GM18951 (cell line): ENCODE measurements at regions not wholly inside any gene's neighbourhood (a gene's known extent, or its start where the extent isn't known, plus 50 kb on each side); places are given as distances from the start of the nearest gene placed in this dataset.

Source experiments
- POLR2A ChIP-seq: IDR thresholded peaks from 4 replicates; pipeline ENCODE4 v1.6.1; 2011; ENCODE audit warnings: mild to moderate bottlenecking; ENCODE audit not compliant: insufficient read length, insufficient read depth; ENCODE audit errors: extremely low read depth
- in situ Hi-C: fragments of 300-500 bp; cut with MboI; formaldehyde crosslinking; loops from one replicate; pipeline ENCODE4 v1.12.0; 2022; ENCODE audit warnings: low sequenced_read_pairs, mixed read lengths, inconsistent platforms; ENCODE audit not compliant: unreplicated experiment

DNA sequence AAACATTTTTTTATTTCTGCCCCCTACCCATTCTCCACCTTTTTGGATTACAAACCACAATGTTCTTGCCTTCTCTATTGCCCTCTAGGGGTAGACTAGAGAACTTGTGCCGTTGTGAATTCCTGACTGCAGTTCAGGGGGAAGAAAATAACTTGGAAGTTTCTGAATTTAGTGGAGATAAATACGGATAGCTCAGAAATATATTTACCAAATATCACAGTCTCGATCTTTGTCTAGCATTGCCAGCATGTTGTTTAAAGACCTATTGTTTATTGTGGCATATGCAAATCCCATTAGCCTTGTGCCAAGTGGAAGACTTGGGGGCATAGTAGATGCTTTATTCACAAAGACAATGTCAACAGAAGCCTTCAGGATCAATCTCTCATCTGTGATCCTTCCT is 154.1 kb upstream of the MMS22L start:
- TF ChIP-seq POLR2A: no peak
- in situ Hi-C loops: no loop called here

DNA sequence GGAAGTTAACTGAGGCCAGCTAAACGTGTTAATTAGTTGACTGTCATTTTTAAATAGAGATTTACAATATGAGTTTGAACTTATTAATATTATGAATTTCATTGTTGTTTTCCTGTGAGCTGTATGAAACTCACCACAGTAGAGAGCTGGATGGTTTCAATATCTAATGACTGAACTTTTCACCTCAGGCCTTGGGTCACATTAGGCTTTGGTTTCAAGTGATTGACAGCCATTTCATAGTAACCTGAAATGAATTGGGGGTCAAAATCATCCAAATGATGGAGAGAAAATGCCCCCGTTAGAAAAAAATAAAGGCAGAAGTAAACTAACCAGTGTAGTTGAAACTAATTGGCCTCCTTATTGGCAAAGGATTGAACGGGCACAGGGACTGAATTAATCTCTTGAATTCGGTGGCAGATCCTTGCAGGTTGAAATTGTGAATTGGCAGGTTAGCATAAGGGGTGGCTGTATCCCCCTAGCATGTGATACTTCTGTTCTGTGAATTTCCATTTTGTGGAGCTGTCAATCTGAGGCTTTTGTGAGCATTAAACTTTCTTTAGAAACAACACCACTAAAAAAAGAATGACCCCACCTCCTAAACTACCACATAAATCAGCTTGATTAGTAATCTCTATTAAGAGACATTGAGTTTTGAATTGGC is 155.1 kb upstream of the MMS22L start:
- in situ Hi-C loops: no loop called here
- no peak for TF ChIP-seq POLR2A

DNA sequence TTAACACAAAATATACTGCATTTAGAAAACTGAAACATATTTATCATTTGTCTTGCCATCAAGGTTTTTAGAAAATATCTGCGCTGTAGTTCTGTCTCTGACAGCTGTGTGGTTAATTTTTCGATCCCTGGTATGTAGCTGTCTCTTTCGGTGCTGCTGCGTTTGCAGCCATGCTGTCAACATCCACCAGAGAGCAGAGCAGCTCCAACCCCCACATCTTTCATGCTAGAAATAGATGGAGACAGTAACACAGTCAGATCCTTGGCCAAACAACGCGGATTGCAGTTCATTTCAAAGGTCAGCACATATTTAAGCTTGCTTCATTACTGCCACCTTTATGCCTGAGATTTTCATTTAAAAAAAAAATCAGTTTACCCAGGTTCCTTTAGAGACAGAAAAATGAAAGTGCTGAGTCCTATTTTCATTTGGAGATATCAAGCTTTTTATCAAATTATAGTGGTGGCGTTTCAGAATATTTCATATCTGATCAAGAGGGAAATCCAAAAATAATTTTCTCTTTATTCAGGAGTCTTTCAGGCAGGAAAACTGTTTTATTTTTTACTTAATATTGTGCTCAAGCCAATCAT is 157.7 kb upstream of the MMS22L start:
- TF ChIP-seq POLR2A: no peak
- in situ Hi-C loops: no loop called here

DNA sequence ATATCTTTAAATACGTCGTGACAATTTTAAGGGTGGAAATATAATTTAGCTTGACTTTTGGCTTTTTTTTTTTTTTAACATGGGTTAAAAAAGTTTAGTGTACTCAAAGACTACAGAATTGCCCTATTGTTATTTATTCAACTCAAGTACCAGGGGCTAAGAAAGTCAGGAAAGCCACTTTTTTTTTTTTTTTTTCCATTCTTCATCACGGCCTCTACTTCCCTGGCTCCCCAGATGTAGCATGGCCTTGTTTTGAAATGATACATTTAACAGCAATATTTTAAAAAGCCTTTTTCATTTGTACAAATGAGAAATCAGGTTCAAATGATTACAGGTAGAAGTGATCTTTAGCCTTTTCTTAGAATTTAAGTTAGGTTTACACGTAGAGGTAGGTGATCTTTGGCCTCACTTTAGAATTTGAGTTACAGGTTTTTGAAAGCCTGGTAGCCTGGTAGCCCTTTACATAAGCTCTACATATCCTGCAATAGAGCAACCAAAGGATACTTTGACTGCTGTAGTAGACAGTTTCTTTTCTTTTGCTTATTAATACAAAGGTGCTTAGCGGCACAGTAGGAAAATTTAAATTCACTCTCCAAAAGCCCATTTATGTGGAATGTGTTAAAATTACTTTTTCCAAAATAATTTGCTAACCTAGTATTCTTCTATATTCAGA is 160.5 kb upstream of the MMS22L start:
- in situ Hi-C loops: no loop called here
- TF ChIP-seq POLR2A: no peak

DNA sequence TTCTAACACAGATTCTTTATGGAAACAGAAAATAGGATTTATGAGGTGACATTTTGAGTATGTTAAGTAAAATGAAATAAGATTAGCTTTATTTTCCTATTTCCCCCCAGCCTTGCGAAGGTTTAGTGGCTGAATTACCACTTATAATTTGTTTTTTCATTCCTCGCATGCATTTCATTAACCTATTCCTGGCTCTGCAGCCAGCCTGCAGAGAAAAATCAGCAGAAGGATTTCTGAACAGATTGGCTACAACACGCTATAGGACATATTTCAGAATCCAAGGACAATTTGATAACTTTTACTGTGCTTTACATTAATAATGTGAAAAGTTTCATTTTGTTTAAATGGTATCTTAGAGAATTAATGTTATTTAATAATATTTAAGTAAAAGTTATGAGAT is 162.4 kb upstream of the MMS22L start:
- in situ Hi-C loops: no loop called here
- no peak for TF ChIP-seq POLR2A

DNA sequence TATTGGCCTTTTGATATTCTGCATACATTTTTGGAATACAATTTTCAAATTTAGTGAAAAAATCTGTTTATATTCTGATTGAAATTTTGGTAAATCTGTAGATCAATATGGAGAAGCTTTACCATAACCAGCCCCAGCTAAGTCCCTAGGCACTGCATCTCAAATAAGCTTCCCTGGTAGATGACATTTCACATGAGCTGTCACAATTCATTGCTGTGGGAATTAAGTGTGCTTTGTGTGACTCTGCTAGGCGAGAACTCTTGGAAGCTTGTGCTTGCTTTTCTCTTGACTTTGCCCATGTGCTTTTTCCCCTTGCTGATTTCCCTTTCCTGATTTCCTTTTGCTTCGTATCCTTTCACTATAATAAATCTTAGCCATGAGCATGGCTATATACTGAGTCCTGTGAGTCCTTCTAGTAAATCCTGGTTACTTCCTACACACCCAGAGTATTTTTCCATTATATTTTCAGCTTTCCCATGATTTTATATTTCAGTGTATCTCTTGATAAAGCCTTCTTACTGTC is 166.5 kb upstream of the MMS22L start:
- TF ChIP-seq POLR2A: no peak
- in situ Hi-C loops: no loop called here

DNA sequence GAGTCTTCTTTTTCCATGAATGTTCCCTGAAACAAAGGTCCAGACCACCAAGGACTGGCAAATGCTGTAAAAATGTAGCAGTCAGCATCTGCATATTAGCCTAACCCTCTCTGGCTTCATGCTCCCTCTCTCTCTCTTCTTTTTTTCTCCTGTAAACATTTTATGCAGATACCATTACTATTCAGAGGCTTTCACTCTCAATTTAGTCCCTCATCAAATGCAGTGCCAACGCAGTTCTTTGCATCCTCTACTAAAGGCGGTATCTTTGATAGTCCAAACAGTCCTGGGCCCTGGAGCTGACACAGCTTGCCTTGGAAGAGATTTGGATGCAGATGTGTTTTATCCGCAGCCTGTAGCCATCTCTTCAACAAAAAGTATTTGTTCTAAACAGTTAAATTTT is 167.1 kb upstream of the MMS22L start:
- TF ChIP-seq POLR2A: no peak
- in situ Hi-C loops: no loop called here

DNA sequence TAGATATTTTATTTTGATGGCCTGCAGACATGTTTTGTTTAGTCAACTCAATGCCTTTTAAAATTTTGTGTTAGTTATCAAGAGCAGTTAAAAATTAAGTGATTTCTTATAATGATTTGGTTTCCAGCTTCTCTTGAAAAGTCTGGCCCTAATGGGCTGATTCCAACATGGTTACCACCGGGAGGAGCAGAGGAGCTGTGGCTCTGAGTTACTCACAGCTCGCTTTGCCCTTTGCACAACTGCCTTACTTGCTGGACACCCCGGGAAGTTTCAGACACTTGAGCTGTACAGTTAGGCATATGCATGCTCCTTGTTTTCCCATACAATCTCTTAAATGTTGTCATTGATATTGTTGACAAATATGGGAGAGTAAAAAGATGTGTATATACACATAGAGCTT is 173.1 kb upstream of the MMS22L start:
- TF ChIP-seq POLR2A: no peak
- in situ Hi-C loops: no loop called here

DNA sequence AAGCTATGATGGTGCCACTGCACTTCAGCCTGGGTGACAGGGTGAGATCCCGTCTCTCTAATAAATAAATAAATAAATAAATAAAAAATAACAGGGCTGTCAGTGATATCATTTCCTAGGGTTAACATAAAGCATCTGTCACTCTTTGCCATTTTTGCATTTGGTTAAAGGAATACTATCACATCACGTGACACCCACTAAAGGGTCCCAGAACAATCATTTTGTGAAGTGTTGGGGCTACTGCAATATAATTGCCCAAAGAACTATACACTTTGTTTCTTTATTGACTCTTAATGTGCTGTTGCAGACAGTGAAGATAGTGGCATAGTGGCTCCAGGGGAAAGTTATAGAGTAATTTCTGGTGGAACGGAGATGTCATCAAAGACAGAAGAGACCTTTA is 176.5 kb upstream of the MMS22L start:
- TF ChIP-seq POLR2A: no peak
- in situ Hi-C loops: no loop called here

DNA sequence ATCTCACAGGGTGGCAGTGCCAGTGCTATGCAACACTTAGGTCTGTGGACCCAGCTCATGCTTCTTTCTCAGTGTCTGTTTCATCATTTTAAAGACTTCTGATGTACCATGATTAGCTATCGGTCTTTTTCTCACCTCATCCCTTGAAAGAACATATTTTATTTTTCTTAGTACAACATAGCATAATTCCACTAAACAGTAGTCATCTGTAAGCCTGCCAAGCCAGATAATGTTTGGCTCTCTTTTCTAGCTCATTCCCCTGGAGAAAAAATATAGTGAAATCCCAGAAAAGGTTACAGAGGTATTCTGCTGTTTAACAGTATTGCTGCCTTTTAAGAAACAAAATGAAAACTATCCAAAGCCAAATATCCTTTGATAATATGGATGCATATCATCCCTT is 177.0 kb upstream of the MMS22L start:
- no peak for TF ChIP-seq POLR2A
- in situ Hi-C loops: no loop called here

DNA sequence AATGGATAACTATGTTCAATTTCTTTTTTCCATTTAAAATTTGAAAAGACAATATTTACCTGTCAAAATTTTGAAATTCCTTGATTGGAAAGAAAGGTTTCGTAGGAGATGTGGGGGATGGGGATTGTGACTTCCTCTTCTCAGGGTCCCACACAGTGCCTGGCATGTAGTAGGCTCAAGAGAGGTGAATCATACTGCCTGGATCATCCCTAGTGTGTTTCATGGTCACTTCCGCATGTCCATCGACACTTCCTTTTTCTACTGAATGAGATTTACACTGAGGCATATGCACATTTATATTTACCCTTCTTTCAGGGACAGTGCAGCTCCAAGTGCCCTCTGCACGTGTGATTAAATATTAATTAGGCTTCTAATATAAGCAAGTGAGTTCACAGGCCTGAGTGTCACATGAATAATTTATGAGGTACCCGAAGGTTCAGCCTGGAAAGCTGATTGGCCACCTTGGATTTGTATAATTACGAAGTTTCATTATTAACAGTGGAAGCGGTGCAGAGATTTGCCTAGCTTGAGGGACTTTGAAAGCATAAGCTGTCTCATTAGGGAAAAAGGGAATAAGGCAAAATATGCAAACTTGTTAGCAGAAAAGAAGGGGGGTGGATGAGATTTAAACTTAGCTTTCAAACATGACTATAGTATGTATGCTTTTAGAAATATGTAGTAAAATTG is 177.5 kb upstream of the MMS22L start:
- no peak for TF ChIP-seq POLR2A
- in situ Hi-C loops: no loop called here

DNA sequence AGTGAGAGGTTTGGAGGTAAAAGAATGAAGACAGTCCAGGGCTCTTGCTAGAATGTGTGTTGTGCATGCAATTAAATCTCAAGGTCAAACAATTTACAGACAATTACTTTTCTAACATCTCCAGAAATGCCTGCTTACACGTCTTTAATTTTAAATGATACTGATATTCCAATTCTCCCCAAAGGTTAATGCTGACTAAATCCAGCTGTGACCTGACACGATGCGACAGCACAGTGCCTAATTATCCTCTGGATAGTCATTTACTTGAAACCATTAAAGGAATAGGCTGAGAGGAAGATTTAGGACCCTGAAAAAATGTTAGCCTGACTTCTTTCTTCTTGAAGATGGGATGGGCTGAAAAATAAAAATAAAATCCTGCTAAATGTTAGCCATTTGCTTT is 178.2 kb upstream of the MMS22L start:
- TF ChIP-seq POLR2A: no peak
- in situ Hi-C loops: no loop called here

DNA sequence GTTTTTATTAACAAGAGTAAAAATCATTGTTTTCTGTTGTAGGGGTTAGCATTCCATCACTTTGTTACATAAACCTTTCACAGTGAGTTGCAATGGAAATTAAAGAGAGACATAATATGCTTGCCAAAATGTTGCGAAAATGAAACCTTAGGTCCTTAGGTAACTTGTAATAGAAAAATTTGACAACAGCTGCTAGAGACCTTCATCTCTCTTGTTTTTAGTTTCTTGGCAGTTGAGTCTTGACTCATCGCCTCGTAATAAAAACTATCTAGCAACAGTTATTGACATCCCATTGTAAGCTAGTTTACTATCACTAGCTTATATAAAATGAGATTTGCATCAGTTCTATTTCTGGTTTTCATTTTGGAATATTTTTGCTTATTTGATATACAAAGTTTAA is 179.0 kb upstream of the MMS22L start:
- in situ Hi-C loops: no loop called here
- TF ChIP-seq POLR2A: no peak
